ENCODE measurements at regions not wholly inside any gene's neighbourhood (a gene's known extent, or its start where the extent isn't known, plus 50 kb on each side); places are given as distances from the start of the nearest gene placed in this dataset.

- TF ChIP-seq CTCF (conservative IDR thresholded peaks at IDR 0.05; ENCODE audit: low read length) (0 out of 2 replicates have a peak, but pooled peaks have one; percentile 12), EZH2phosphoT487 (IDR thresholded peaks at IDR 0.05; ENCODE audit: borderline replicate concordance, low read depth, low read length) (no peak)
Measured at GRCh38 chr2:224286923-224287322, 115.0 kb downstream of the FAM124B start.

Measured in OCI-LY7 (cell line).